HepG2 (cell line): ENCODE measurements at regions not wholly inside any gene's neighbourhood (a gene's known extent, or its start where the extent isn't known, plus 50 kb on each side); places are given as distances from the start of the nearest gene placed in this dataset.

Experiments
- ATAC-seq: fragments of 200-7000 bp; cut with Tn5 transposase; 3 replicates; pipeline ENCODE4 v1.9.1; 2020; ENCODE audit warnings: mild to moderate bottlenecking, moderate library complexity
- BruUV-seq: library from RNA; stranded (reverse); fragments of 400-500 nt; replicated peaks from 2 replicates; lab custom pipeline; 2021; lab: Mats Ljungman, UMichigan
- CTCF ChIA-PET: fragments of 300-600 bp; formaldehyde crosslinking; extraction: SDS; loops from one replicate; lab custom pipeline; 2021; ENCODE audit warnings: low total read pairs, inconsistent platforms, low intra/inter-chr PET ratio; lab: Yijun Ruan, JAX
- POLR2A ChIA-PET: fragments of 350-600 bp; sonication (Branson Sonifier 250); formaldehyde crosslinking; loops from one replicate; lab custom pipeline; 2020; ENCODE audit warnings: antibody characterized with exemption, inconsistent platforms; lab: Yijun Ruan, JAX
- DNase-seq: peaks from one replicate; pipeline ENCODE4 v3.0.0-alpha.2; 2015; ENCODE audit warnings: low spot score
- FAIRE-seq: peaks from 3 replicates; lab custom pipeline; 2011; peaks lifted over from hg19 to GRCh38; lab: Jason Lieb, UNC
- H2AFZ ChIP-seq: one replicate; pipeline ENCODE4 v1.6.1; 2011; ENCODE audit warnings: low read length, inconsistent platforms
- H3K27ac ChIP-seq: fragments of 300-600 bp; 3 replicates; pipeline ENCODE4 v1.8.0; 2011; ENCODE audit warnings: mixed run types, mild to moderate bottlenecking, mixed read lengths, low read length, inconsistent platforms; ENCODE audit not compliant: insufficient read depth; ENCODE audit errors: extremely low read length
- H3K27me3 ChIP-seq, 2 experiments: fragments of 200-600 bp in 1 of 2; 2 replicates in 1 of 2; 3 replicates in 1 of 2; pipeline versions ENCODE4 v1.6.0 to v1.8.0; 2011; ENCODE audit warnings: low read length in 2 of 2, mild to moderate bottlenecking in 2 of 2, moderate library complexity in 2 of 2, inconsistent platforms in 1 of 2; ENCODE audit not compliant: insufficient read depth in 2 of 2, control insufficient read depth in 1 of 2
- H3K36me3 ChIP-seq, 2 experiments: fragments of 200-600 bp in 1 of 2; replicated peaks in 1 of 2; 2 replicates in 1 of 2; 3 replicates in 1 of 2; pipeline versions ENCODE4 v1.5.1 to v1.8.0; 2011; ENCODE audit warnings: low read length in 2 of 2, inconsistent platforms in 1 of 2; ENCODE audit not compliant: insufficient read depth in 2 of 2, control insufficient read depth in 1 of 2
- H3K4me1 ChIP-seq: 2 replicates; pipeline ENCODE4 v1.5.1; 2012; ENCODE audit warnings: low read length, inconsistent platforms; ENCODE audit not compliant: insufficient read depth
- H3K4me2 ChIP-seq: 2 replicates; pipeline ENCODE4 v1.6.0; 2011; ENCODE audit warnings: low read depth, low read length, inconsistent platforms
- H3K4me3 ChIP-seq, 3 experiments: fragments of 200-600 bp in 1 of 3; sonication (generic), shearing (Covaris generic) in 1 of 3; replicated peaks in 1 of 3; 2 replicates each; pipeline ENCODE4 v1.5.1; 2011 to 2016; ENCODE audit warnings: low read length in 3 of 3, inconsistent platforms in 2 of 3, low read depth in 2 of 3, mild to moderate bottlenecking in 2 of 3, control low read depth in 1 of 3, mixed read lengths in 1 of 3; ENCODE audit not compliant: insufficient read depth in 1 of 3
- H3K79me2 ChIP-seq: one replicate; pipeline ENCODE4 v1.6.1; 2011; ENCODE audit warnings: low read length, inconsistent platforms; ENCODE audit not compliant: insufficient read depth
- H3K9ac ChIP-seq: 2 replicates; pipeline ENCODE4 v1.6.0; 2011; ENCODE audit warnings: mild to moderate bottlenecking, low read depth, low read length, inconsistent platforms; ENCODE audit not compliant: insufficient read depth
- H3K9me3 ChIP-seq: 2 replicates; pipeline ENCODE4 v1.5.1; 2012; ENCODE audit warnings: mild to moderate bottlenecking, low read length
- H4K20me1 ChIP-seq: 2 replicates; pipeline ENCODE4 v1.6.0; 2011; ENCODE audit warnings: inconsistent platforms, mild to moderate bottlenecking, low read length, moderate library complexity; ENCODE audit not compliant: insufficient read depth
- ZBTB40 ChIP-seq, 2 experiments: fragments of 450-650 bp in 1 of 2; sonication (generic) in 1 of 2; formaldehyde crosslinking in 1 of 2; IDR thresholded peaks; 2 replicates each; pipeline versions ENCODE4 v1.6.1 to v1.8.0; 2016 to 2022; ENCODE audit warnings: antibody characterized with exemption in 1 of 2, mild to moderate bottlenecking in 1 of 2, missing genetic modification reagents in 1 of 2
- ZNF652 ChIP-seq: IDR thresholded peaks from 2 replicates; pipeline ENCODE4 v1.6.1; 2016; ENCODE audit warnings: low read depth, borderline replicate concordance
- WGBS: methylation state at CpG from one replicate; pipeline ENCODE4 v1.1.6; 2017; ENCODE audit warnings: low lambda C conversion rate; 5-methylcytosine and 5-hydroxymethylcytosine counted together
- in situ Hi-C: cut with HindIII; loops from 2 replicates; pipeline ENCODE4 v1.10.0; 2017; ENCODE audit warnings: low pct_unique_long_range_greater_than_20kb; ENCODE audit not compliant: extremely low pct_ligation_motif_present
- intact Hi-C: fragments of 100-400 bp; cut with micrococcal nuclease; formaldehyde crosslinking; loops from one replicate; pipeline ENCODE4 v1.10.0; 2022; ENCODE audit not compliant: unreplicated experiment

GRCh38 chr16:87035053-87035452, 282.1 kb downstream of the C16orf95 start:
- WGBS = 31% methylated on average over 3 of the region's 7 CpGs
- Histone ChIP-seq H3K79me2 (no peaks in the 10 kb centered on the region), H3K27me3 (peaks cover 0 to 41% of the 10 kb centered on the region in 2 experiments; a peak in 4 of 5 replicates), H2AFZ (no peak overlapping the region), H3K4me3 (no peak overlapping the region), H3K36me3 (no peaks in the 10 kb centered on the region), H3K4me1 (no peaks in the 10 kb centered on the region), H4K20me1 (no peaks in the 10 kb centered on the region), H3K9me3 (no peaks in the 10 kb centered on the region), H3K9ac (no peak overlapping the region), H3K4me2 (no peak overlapping the region), H3K27ac (no peak overlapping the region)
- BruUV-seq = no TSS peak
- CTCF ChIA-PET = no interaction called here
- intact Hi-C loops = no loop called here
- DNase-seq (no peak), ATAC-seq (no peak), FAIRE-seq (no peak)
- TF ChIP-seq ZNF652 (no peak), ZBTB40 (IDR thresholded peaks at IDR 0.05) (no peak), ZBTB40 (CRISPR knock-in tag; IDR thresholded peaks at IDR 0.05) (peak; percentile 95)
- POLR2A ChIA-PET = no interaction called here
- in situ Hi-C loops = no loop called here
